Ishikawa (cell line): ENCODE measurements at regions not wholly inside any gene's neighbourhood (a gene's known extent, or its start where the extent isn't known, plus 50 kb on each side); places are given as distances from the start of the nearest gene placed in this dataset.

Experiments used
- CEBPB ChIP-seq: IDR thresholded peaks from 2 replicates; pipeline ENCODE4 v1.6.1; 2012
- CREB1 ChIP-seq: IDR thresholded peaks from 2 replicates; pipeline ENCODE4 v1.6.1; 2012; ENCODE audit warnings: low read depth
- EGR1 ChIP-seq: IDR thresholded peaks from 2 replicates; pipeline ENCODE4 v1.6.1; 2012
- EP300 ChIP-seq: IDR thresholded peaks from 2 replicates; pipeline ENCODE4 v1.6.1; 2012; ENCODE audit warnings: borderline replicate concordance
- FOXM1 ChIP-seq: IDR thresholded peaks from 2 replicates; pipeline ENCODE4 v1.6.1; 2012; ENCODE audit warnings: low read depth, borderline replicate concordance
- NFIC ChIP-seq: IDR thresholded peaks from 2 replicates; pipeline ENCODE4 v1.6.1; 2012
- RAD21 ChIP-seq: IDR thresholded peaks from 2 replicates; pipeline ENCODE4 v1.6.1; 2012; ENCODE audit warnings: low read depth
- TAF1 ChIP-seq: IDR thresholded peaks from 2 replicates; pipeline ENCODE4 v1.6.1; 2012; ENCODE audit warnings: low read depth, mild to moderate bottlenecking
- TCF12 ChIP-seq: IDR thresholded peaks from 2 replicates; pipeline ENCODE4 v1.6.1; 2012; ENCODE audit warnings: low read depth
- TEAD4 ChIP-seq: IDR thresholded peaks from 2 replicates; pipeline ENCODE4 v1.6.1; 2012
- YY1 ChIP-seq: IDR thresholded peaks from 2 replicates; pipeline ENCODE4 v1.6.1; 2012; ENCODE audit warnings: low read depth
- ZBTB7A ChIP-seq: IDR thresholded peaks from 2 replicates; pipeline ENCODE4 v1.6.1; 2012; ENCODE audit warnings: low read depth
- TF ChIP-seq, protein P1 (sequence below): IDR thresholded peaks from 2 replicates; pipeline ENCODE4 v1.6.1; 2012; ENCODE audit warnings: low read depth, mild to moderate bottlenecking
- TF ChIP-seq, protein P2 (sequence below): IDR thresholded peaks from 2 replicates; pipeline ENCODE4 v1.6.1; 2012
- TF ChIP-seq, protein P3 (sequence below): IDR thresholded peaks from 2 replicates; pipeline ENCODE4 v1.6.1; 2012

DNA sequence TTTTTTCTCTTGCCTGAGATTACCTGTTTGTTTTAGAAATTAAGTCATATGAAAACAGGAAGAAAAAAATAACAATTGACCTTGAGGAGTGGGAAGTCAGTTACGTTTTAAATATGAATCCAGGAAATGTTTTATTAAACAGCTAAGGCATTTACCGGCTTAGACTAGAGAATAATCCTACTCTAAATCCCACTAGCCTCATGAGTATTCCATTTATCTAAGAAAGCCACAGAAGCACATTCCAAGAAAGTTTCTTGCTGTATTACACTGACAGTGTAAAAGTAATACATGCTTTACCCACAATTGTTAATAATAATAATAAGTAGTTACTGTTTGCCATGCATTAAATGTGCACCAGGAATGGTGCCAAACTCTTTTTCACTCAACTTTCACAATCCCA, 90.9 kb downstream of the BMP4 start:
- TF ChIP-seq NFIC (no peak), TCF12 (no peak), RAD21 (no peak), TAF1 (no peak), EGR1 (no peak), CEBPB (no peak), EP300 (no peak), ZBTB7A (no peak), FOXM1 (no peak), YY1 (no peak)

DNA sequence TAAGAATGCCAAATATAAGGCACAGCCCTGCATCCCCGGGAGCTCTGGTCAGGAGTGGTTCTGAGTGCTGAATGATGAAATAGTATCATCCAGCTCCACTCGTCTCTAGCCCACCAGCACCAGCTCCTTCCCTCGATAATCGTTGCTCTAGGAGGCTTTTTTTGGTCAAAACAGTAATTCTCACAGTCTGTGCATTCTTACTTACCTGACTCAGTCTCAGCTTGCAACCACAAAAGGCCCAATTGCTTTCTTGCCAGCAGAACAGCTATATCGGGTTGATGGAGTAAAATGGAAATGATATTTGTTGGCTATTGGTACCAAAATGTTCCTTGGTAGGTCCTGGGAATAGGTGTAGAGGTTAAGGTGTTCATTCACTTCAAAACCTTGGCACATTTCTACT, 94.8 kb downstream of the BMP4 start:
- TF ChIP-seq EP300 (no peak), EGR1 (no peak), CREB1 (no peak), FOXM1 (no peak), ZBTB7A (no peak)
- TF ChIP-seq, protein P1, sequence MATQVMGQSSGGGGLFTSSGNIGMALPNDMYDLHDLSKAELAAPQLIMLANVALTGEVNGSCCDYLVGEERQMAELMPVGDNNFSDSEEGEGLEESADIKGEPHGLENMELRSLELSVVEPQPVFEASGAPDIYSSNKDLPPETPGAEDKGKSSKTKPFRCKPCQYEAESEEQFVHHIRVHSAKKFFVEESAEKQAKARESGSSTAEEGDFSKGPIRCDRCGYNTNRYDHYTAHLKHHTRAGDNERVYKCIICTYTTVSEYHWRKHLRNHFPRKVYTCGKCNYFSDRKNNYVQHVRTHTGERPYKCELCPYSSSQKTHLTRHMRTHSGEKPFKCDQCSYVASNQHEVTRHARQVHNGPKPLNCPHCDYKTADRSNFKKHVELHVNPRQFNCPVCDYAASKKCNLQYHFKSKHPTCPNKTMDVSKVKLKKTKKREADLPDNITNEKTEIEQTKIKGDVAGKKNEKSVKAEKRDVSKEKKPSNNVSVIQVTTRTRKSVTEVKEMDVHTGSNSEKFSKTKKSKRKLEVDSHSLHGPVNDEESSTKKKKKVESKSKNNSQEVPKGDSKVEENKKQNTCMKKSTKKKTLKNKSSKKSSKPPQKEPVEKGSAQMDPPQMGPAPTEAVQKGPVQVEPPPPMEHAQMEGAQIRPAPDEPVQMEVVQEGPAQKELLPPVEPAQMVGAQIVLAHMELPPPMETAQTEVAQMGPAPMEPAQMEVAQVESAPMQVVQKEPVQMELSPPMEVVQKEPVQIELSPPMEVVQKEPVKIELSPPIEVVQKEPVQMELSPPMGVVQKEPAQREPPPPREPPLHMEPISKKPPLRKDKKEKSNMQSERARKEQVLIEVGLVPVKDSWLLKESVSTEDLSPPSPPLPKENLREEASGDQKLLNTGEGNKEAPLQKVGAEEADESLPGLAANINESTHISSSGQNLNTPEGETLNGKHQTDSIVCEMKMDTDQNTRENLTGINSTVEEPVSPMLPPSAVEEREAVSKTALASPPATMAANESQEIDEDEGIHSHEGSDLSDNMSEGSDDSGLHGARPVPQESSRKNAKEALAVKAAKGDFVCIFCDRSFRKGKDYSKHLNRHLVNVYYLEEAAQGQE: no peak
- TF ChIP-seq, protein P2, sequence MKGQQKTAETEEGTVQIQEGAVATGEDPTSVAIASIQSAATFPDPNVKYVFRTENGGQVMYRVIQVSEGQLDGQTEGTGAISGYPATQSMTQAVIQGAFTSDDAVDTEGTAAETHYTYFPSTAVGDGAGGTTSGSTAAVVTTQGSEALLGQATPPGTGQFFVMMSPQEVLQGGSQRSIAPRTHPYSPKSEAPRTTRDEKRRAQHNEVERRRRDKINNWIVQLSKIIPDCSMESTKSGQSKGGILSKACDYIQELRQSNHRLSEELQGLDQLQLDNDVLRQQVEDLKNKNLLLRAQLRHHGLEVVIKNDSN: no peak

DNA sequence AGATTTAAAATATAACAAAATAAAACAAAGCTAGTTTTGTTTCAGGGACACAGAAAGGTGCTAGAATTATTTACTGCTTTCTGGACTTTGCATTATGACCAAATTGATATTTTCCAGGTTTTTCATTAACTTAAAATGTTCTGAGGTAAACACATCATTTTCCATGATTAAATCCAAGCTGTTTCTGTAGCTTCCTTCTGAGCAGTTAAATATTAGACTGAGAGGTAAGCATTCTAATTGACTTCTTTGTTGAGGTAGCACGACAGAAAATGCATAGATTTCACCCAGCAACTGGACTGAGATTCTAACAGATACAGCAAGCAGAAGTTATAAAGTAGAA, 98.3 kb downstream of the BMP4 start:
- TF ChIP-seq, protein P1: no peak
- TF ChIP-seq TCF12: no peak
- no peak for TF ChIP-seq TAF1
- TF ChIP-seq RAD21: no peak
- TF ChIP-seq TEAD4: no peak
- TF ChIP-seq CEBPB: no peak
- TF ChIP-seq NFIC: no peak
- no peak for TF ChIP-seq EGR1
- TF ChIP-seq, protein P2: no peak
- TF ChIP-seq EP300: no peak
- no peak for TF ChIP-seq ZBTB7A
- no peak for TF ChIP-seq CREB1
- TF ChIP-seq, protein P3, sequence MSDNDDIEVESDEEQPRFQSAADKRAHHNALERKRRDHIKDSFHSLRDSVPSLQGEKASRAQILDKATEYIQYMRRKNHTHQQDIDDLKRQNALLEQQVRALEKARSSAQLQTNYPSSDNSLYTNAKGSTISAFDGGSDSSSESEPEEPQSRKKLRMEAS: no peak
- TF ChIP-seq YY1: no peak
- no peak for TF ChIP-seq FOXM1

DNA sequence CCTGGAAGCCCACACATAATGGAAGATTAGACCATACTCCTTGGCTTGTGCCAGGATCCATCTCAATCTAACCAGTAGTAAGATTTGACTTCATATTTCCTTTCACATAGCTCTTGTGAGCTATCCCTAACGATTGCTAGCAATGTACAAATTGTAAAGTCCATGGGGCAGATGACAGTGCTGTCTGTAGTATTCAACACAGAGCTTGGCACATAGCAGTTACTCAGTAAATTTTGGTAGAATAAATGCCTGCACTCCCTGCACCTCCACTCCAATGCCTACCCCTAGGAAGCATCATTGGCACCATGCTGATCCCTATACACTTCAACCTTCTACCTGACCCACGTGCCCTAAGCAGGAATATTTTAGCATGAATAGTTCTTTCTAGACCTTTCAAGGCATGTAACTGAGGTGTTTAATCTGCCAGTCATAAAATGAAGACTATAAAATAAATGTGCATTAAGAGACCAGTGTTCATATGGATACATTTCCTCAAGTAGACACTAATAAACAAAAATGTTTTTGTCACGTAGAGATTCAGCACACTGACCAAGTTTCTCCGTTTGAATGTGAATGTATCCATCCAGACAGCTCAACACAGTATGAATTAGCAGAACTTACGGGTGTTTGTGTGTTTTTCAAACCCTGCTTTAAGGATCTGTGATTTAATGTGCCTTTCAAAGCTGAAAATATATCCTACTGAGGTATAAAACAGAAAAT, 98.8 kb downstream of the BMP4 start:
- no peak for TF ChIP-seq YY1

DNA sequence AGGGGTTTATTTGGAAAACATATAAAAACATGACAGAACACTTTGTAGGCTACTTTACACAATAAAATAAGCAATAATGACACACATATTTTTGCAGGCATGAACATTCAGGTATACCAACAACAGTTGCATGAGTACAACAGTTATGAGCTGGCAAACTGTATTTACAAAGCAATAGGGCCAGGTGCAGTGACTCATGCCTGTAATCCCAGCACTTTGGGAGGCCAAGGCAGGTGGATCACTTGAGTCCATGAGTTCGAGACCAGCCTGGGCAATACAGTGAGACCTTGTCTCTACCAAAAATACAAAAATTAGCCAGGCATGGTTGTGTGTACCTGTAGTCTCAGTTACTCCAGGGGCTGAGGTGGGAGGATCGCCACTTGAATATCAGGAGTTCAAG, 101.1 kb downstream of the BMP4 start:
- TF ChIP-seq EGR1: no peak
- TF ChIP-seq TCF12: no peak
- TF ChIP-seq, protein P3: no peak
- no peak for TF ChIP-seq CEBPB

DNA sequence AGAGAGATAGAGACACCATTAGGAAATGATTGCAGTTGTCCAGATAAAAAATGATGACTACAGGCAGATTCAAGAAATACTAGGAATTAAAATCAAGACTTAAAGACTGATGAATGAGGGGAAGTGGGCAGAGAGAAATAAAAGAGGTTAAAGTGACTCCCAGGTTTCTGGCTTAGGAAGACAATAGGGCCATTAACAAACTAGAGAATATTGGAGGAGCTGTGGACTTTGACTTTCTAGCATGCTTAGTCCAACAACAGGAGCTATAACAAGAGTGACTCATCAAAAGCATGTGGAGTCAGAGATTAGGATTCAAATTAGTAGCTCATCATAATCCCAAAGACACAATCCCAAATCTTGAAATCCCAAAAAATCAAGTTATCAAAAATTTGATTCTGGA, 101.5 kb downstream of the BMP4 start:
- no peak for TF ChIP-seq TCF12
- no peak for TF ChIP-seq NFIC
- TF ChIP-seq, protein P2: no peak
- TF ChIP-seq TAF1: no peak
- TF ChIP-seq RAD21: no peak
- TF ChIP-seq EP300: no peak
- no peak for TF ChIP-seq CREB1
- no peak for TF ChIP-seq EGR1
